ENCODE measurements at regions not wholly inside any gene's neighbourhood (a gene's known extent, or its start where the extent isn't known, plus 50 kb on each side); places are given as distances from the start of the nearest gene placed in this dataset.

GRCh38 chr3:118485693-118486092, 549.0 kb downstream of the IGSF11 start (continued):
- no peak for TF ChIP-seq CCNT2 (IDR thresholded peaks at IDR 0.05; ENCODE audit: borderline replicate concordance, extremely low read depth, insufficient read length, low read depth, low read length)
- TF ChIP-seq ELF1 (tag; IDR thresholded peaks at IDR 0.05) = no peak
- no peak for TF ChIP-seq MGA (IDR thresholded peaks at IDR 0.05)
- no peak for TF ChIP-seq ZBTB11 (CRISPR knock-in tag; IDR thresholded peaks at IDR 0.05)
- no peak for TF ChIP-seq ZNF253 (CRISPR knock-in tag; conservative IDR thresholded peaks at IDR 0.05)
- TF ChIP-seq KDM1A (IDR thresholded peaks at IDR 0.05) = no peak

Data from K562 (cell line).